ENCODE measurements at regions not wholly inside any gene's neighbourhood (a gene's known extent, or its start where the extent isn't known, plus 50 kb on each side); places are given as distances from the start of the nearest gene placed in this dataset.

GRCh38 chr12:93178154-93178878, 199.4 kb upstream of the NUDT4 start:
- TF ChIP-seq, protein P1, sequence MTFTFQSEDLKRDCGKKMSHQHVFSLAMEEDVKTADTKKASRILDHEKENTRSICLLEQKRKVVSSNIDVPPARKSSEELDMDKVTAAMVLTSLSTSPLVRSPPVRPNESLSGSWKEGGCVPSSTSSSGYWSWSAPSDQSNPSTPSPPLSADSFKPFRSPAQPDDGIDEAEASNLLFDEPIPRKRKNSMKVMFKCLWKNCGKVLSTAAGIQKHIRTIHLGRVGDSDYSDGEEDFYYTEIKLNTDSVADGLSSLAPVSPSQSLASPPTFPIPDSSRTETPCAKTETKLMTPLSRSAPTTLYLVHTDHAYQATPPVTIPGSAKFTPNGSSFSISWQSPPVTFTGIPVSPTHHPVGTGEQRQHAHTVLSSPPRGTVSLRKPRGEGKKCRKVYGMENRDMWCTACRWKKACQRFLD (tag by site-specific recombination; IDR thresholded peaks at IDR 0.05), result no peak
- TF ChIP-seq HIC1 (tag by site-specific recombination; IDR thresholded peaks at IDR 0.05) (no peak), ZNF792 (tag by site-specific recombination; IDR thresholded peaks at IDR 0.05) (no peak), SP2 (tag by site-specific recombination; IDR thresholded peaks at IDR 0.05) (no peak), ZSCAN5A (tag by site-specific recombination; IDR thresholded peaks at IDR 0.05) (no peak), ZNF391 (tag by site-specific recombination; IDR thresholded peaks at IDR 0.05; ENCODE audit: borderline replicate concordance, low read depth) (no peak), ZNF629 (tag by site-specific recombination; IDR thresholded peaks at IDR 0.05) (no peak)
- TF ChIP-seq, protein P2, sequence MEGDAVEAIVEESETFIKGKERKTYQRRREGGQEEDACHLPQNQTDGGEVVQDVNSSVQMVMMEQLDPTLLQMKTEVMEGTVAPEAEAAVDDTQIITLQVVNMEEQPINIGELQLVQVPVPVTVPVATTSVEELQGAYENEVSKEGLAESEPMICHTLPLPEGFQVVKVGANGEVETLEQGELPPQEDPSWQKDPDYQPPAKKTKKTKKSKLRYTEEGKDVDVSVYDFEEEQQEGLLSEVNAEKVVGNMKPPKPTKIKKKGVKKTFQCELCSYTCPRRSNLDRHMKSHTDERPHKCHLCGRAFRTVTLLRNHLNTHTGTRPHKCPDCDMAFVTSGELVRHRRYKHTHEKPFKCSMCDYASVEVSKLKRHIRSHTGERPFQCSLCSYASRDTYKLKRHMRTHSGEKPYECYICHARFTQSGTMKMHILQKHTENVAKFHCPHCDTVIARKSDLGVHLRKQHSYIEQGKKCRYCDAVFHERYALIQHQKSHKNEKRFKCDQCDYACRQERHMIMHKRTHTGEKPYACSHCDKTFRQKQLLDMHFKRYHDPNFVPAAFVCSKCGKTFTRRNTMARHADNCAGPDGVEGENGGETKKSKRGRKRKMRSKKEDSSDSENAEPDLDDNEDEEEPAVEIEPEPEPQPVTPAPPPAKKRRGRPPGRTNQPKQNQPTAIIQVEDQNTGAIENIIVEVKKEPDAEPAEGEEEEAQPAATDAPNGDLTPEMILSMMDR (tag by site-specific recombination; IDR thresholded peaks at IDR 0.05), result no peak

Data from HEK293 (cell line).